Occipital lobe (tissue), 1 donor: ENCODE measurements at regions not wholly inside any gene's neighbourhood (a gene's known extent, or its start where the extent isn't known, plus 50 kb on each side); places are given as distances from the start of the nearest gene placed in this dataset.
"Not testable (repeated sequence)": the region's sequence is repeated elsewhere in the genome, so short reads cannot be mapped to it uniquely, and the experiment has no call there.

Experiments
- DNase-seq: peaks from one replicate; lab custom pipeline; 2025; lab: John Stamatoyannopoulos, UW

DNA sequence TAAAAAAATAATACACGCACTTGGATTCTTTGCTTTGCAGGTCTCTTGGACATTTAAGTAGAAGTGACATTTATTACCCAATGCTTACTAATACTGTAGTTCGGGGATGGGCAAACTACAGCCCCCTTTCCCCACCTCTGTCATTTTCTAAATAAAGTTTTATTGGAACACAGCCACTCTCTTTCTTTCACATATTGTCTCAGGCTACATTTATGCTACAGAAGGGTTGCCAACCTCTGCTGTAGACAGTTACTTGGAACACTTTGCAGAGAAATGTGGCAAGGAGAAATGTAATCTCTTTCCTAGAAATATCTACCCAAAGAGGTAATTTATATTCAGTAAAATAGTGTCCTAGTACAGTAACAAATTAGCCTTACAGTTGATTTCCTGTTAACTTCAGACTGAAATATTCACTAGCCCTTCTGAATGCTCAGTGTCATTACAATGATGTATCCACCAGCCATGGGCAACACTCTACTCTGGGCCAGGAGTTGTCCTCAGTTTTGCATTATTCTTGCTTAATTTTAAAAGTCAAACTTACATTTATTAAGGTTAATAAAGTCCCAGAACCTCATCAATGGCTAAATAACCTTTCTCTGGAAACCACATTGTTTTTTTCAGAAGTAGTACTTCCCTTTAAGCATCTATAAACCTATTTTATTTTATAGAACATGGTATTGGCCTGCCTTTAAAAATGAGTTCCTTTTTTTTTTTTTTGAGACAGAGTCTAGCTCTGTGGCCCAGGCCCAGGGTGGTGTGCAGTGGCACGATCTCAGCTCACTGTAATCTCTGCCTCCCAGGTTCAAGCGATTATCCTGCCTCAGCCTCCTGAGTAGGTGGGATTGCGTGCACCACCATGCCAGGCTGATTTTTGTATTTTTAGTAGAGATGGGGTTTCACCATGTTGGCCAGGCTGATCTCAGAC lies 269.6 kb upstream of the AMIGO2 start:
- DNase-seq = no peak

DNA sequence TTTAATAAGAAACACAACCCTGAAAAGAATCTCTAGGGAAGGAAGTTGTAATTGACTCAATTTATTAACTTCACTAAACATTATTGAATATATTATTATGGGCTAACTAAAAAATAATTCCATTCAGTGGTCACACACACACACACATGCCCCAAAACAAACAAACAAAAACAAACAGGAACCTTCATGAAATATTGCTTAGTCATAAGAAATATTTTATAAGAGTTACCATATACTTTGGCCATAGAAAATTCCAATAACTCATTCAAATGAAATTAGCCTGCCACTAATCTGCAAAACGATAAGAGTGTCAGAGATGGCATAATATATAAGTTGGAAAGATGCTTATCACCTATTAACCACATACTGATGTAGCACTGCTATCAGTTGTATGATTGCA lies 268.4 kb upstream of the AMIGO2 start:
- DNase-seq = no peak

DNA sequence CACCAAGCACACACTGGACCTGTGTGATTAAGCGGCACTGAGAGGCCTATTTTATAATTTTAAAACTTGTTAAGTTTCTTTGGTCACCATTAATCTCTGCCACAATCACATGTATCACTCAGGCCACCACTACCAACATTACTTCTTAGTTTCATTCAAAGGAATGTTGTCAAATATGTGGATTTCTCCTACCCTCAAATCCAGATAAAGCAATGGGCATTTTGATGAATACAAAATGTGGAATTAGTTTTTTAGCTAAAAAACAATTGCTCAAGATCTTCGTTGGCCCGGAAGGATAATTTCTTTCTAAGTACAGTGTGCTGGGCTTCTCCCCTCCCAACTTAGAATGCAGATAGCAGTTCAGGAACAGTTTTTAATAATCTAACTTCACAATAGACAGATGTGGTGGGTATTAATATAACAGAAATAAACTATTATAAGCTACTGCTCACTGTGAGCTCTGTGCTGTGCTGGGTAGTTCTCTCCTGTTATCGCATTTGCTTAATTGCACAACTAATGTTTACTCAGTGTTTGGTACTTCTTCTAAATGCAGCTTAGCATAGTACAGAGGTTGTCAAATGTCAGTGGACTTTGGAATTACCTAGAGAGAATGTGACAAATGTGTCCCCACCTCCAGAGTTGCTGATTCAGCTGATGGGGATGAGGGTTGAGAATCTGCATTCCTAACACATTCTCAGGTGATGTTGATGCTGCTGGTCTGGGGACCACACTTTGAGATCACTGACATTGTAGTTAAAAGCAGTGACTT lies 266.7 kb upstream of the AMIGO2 start:
- no peak for DNase-seq

DNA sequence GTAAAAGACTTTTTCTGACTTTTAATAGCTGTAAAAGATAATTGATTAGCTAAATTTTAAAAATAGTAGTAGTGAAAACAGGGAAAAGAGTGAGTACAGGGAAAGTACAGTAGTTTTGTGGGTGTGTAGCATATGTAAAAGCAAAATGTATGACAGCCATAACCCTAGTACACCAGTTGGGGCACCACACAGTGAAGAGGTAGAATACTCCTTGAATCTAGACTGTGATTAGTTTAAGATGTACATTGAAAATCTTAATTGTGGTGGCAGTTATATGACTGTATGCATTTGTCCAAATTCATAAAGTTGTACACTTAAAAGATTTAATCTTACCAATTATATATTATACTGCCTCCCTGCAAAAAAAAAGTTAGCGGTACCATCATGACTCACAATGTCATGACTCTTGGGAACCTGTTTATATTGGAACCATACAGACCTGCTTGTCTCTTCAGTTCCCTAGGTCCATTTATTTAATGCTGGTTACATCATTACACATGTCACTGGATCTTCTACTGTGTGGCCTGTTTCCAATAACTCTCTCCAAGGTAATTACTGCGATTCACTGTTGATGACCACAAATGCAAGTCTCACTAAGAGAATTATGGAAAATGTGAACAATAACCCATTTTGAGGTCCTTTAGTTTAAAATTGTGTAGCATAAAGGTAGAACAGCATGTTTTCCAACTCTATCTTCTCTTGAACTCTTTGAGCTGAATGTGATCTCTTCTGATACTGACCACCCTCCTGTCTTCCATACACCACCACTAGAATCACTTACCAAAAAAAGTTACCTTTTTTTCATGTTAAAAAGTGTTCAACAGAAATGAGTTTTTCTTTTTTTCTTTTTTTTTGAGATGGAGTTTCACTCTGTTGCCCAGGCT lies 264.2 kb upstream of the AMIGO2 start:
- no peak for DNase-seq

DNA sequence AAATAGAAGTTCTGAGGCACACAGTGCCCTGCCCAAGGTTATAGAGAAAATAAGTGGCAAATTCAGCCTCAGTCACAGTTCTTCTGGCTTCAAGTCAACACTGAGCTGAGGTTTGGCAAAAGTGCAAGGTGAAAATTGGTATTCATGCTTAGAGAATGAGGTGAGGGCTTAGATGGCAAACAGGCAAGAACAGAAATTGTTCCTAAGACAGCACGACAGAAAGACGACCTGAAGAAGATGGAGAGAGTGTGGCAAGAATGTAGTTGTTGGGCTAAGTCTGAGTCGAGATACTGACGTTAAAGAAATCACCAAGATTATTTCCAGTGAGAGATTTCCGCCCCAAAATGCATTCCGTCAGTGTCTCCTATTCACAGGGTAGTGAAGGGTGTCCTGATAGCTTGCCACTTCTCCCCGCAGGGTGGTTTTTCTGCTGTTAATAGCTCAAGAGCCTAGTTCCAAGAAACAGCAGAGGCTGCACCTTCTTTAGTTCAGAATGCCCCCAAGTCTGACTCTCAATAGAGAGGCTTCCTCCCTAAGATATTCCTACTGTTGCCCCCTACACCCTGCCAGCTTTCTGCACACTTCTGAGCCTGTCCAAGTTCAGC lies 260.8 kb upstream of the AMIGO2 start:
- DNase-seq = no peak

DNA sequence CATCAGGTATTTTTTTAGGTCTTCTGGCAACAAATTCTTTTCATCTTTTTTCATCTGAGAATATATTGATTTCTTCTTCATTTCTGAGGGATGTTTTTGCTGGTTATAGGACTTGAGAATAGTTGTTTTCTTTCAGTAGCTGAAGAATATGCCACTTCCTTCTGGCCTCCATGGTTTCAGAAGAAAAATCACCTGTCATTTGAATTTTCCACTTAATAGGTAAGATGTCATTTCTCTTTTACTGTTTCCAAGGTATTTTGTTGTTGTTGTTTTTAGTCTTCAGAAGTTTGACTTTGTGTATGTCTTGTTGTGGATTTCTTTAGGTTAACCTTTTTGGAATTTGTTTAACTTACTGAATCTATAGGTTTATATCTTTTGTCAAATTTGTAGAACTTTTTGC lies 257.8 kb upstream of the AMIGO2 start:
- DNase-seq = no peak

DNA sequence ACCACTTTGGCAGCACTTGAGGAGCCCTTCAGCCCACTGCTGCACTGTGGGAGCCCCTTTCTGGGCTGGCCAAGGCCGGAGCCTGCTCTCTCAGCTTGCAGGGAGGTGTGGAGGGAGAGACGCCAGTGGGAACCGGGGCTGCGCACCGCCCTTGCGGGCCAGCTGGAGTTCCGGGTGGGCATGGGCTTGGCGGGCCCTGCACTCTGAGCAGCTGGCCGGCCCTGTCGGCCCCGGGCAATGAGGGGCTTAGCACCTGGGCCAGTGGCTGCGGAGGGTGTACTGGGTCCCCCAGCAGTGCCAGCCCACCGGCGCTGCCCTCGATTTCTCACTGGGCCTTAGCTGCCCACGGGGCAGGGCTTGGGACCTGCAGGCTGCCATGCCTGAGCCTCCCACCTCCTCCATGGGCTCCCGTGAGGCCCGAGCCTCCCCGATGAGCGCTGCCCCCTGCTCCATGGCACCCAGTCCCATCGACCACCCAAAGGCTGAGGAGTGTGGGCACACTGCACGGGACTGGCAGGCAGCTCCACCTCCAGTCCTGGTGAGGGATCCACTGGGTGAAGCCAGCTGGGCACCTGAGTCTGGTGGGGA lies 253.6 kb upstream of the AMIGO2 start:
- DNase-seq = not testable (repeated sequence)

DNA sequence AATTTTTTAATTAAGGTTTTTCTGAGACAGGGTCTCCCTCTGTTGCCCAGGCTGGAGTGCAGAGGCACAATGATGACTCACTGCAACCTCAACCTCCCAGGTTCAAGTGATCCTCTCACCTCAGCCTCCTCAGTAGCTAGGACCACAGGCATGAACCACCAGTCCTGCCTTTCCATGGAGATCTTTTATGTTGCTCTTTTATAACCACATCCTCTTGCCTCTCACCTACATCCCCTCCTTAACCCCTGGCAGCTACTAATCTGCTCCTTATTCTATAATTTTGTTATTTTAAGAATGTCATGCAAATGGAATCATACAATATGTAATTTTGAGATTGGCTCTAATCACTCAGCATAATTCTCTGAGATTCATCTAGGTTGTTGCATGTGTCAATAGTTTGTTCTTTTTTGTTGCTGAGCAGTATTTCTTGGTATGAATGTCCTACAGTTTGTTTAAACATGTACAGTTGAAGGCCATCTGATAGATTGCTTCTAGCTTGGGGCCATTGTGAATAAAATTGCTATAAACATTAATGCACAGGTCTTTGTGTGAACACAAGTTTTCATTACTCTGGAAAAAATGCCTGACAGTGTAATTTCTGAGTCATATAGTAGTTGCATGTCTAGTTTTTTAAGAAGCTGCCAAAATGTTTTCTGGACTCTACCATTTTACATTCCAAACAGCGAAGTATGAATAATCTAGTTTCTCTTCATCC lies 249.2 kb upstream of the AMIGO2 start:
- no peak for DNase-seq

DNA sequence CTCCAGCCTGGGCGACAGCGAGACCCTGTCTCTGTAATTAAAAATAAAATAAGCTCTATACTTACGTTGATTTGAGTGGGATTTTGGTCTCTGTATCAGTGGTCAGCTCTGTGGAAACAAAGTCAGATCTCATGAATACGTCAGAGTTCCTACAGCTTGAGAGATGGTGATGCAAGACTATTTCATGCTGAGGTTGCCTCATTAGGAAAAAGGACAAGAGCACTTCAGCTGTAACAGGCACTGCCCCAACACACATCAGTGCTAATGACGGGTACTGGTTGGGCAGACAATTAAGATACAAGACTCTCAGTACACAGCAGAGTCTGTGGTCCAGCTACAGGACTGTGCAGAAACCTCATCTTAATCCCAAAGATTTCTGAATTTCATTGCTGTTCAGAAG lies 246.4 kb upstream of the AMIGO2 start:
- DNase-seq = no peak

DNA sequence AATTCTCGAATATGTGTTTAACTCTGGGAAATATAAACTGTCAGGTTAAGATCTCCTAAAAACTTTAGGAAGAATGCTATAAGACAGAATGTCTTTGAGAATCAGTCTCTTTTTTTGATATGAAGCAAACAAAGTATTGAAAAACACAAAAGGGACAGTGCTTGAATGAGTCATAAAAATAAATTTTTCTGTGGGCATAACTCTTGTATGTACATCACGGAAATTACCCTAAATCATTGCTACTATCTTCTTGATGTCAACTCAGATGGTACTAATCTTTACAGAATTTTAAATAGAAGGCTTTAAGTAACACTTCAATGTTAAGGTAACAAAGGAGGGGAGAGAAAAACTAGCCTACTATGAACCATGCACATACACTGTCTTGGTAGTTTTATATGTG lies 244.0 kb upstream of the AMIGO2 start:
- DNase-seq = no peak

DNA sequence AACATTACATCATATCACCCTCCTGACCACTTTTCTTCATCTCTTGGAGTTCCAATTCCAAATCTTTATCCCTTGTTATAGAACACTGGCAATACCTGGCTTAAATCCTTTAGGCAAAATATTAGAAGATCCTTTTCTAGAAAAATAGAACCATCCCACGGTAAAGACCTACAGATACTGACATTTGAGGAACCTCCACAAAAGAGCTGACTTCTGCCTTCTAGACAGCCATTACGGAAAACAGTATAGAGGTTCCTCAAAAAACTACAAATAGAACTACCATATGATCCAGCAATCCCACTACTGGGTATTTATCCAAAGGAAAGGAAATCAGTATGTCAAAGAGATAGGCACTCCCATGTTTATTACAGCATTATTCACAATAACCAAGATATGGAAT lies 241.7 kb upstream of the AMIGO2 start:
- no peak for DNase-seq

DNA sequence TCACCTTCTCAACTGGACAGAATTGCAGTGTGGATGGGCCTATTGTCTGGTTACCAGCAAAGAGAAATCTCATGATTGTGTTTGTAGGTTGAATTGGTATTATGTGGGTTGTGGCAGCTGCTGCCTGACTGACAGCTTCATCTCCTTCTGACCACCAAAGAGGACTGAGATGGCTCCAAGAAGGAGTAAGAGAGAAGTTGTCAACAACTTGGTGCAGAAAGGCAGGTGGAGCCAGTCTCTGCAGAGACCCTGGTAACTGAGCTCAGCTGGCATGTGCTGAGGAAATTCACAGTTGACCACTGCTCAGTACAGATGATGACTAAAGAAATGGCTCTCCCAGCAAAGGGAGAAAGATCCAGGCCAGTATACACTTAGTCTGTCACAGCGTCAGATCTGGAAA lies 240.0 kb upstream of the AMIGO2 start:
- no peak for DNase-seq

DNA sequence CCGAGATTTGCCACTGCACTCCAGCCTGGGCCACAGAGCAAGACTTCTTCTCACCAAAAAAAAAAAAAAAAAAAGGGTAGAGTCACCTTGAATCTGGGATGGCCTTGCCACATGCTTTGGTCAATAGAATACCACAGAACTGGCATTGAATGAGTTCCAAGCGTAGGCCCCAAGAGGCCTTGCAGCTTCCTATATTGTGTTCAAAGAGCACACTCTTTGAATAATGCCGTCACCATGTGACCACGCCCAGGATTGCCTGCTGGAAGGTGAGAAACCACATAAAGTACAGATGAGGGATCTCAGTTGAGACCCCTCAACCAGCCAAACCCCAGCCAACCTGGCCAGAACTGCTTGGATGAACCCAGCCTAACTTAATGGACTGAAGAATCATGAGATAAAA lies 239.2 kb upstream of the AMIGO2 start:
- no peak for DNase-seq

DNA sequence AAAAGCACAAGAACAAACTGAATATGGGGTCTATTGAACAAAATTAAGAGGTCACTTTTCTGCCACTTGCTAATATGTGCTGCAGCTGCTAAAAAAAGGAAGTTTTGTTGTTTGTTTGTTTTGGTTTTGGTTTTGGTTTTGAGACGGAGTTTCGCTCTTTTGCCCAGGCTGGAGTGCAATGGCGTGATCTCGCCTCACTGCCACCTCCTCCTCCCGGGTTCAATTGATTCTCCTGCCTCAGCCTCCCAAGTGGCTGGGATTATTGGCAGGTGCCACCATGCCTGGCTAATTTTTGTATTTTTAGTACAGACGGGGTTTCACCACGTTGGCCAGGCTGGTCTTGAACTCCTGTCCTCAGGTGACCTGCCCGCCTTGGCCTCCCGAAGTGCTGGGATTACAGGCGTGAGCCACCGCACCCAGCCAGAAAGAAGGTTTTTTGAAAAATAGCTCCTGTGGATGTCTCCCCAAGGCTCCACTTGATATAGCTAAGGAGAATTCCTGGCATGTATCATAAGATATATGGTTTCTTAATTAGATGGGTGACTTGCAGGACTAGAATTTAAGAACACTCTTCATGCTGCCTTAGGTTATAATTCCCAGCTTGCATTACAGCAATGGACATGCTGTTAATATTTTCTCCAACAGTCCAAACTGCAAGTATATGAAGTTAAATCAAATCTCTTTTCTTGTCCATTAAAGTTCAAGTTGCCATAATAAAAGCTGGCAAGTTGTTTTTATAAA lies 237.6 kb upstream of the AMIGO2 start:
- DNase-seq = no peak

DNA sequence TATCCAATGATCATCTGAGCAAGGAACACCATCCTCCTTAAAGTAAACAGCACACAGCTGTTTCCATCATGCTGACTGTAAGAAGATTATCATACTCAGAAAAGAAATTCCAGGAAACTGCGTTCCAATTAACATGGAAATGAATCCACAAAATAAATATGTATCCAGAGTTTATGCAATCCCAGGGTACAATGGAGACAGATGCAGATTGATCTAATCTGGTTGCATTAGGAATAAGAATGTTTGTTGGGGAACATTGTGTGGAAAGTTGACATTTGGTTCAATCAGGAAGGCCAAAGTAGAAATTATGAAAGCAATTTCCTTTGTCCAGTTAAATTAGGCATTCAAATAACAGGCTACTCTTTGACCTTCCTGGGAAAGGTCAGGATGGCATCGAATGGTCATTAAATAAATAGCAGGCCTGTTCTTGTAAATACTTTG lies 236.9 kb upstream of the AMIGO2 start:
- no peak for DNase-seq

DNA sequence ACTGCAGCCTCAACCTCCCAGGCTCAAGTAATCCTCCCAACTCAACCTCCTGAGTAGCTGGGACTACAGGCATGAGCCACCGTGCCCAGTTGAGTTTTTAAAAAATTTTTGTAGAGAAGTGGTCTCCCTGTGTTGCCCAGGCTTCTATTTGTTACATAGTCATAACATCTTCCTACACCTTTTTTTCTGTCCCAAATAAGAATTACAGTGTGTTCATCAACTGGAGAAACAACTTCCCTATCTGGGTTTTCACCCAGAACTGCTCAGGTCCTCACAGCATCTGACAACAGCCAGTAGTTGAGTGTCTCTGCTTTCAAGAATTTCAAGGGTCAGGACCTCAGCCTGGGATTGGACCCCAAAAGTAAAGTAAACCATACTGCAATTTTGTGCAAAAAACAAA lies 235.2 kb upstream of the AMIGO2 start:
- DNase-seq = no peak

DNA sequence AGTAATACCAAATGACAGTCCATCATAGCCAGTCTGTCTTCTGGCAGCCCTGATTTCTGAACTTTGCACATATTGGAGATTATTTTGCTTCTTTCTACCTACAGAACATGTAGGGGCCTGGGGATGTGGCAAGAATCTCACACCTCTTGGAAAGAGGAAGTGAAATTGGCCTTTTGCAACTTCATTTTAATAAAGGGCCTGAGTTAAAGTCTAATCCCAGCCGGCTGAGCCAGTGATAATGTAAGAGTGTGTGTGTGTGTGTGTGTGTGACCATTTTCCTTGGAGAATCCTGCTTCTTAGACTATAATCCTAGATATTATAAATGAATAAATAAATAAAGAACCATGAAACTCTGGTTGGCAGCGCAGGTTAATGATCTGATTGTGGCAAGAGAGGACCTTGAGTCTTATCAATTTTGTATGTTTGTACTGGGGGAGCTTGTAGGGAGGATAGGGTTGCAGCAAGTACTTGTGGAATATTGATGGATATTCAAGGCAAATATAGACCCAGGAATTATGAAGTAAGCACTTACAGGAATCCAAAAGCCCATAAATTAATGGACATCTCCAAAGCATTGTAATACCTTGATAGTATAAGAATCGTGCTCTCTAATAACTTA lies 233.2 kb upstream of the AMIGO2 start:
- DNase-seq = no peak

DNA sequence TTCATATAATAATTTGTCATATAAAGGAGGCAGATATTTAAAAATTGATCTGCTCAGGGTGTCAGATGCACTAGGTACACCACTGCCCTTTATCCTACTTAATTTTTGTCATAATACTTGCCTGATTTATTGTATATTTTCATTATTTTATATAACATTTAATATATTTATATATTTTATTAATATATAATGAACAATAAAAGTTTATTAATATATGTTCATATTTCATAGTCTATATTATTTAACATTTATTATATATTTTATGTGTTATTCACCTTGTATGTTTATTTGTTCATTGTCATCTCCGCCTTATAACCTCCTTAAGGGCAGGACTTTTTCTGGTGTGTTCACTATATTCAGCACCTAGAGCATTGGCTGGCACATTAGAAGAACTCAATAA lies 232.4 kb upstream of the AMIGO2 start:
- no peak for DNase-seq

DNA sequence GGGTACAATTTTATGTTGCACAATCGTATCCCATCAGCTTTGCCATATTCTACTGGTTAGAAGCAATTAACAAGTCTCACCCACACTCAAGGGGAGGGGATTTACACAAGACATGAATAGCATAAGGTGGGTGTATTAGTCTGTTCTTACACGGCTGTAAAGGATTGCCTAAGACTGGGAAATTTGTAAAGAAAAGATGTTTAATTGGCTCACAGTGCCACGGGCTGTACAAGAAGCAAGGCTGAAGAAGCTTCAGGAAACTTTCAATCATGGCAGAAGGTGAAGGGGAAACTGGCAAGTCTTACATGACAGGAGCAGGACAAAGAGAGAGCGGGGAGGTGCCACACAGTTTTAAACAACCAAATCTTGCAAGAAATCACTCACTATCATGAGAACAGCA lies 231.8 kb upstream of the AMIGO2 start:
- no peak for DNase-seq
